ENCODE measurements at regions not wholly inside any gene's neighbourhood (a gene's known extent, or its start where the extent isn't known, plus 50 kb on each side); places are given as distances from the start of the nearest gene placed in this dataset.

GRCh38 chr13:109954441-109954840 lies 168.1 kb upstream of the IRS2 start:
- no peak for TF ChIP-seq CTCF (IDR thresholded peaks at IDR 0.05)
- no peak for TF ChIP-seq POLR2AphosphoS5 (IDR thresholded peaks at IDR 0.05)
- TF ChIP-seq POLR2A (IDR thresholded peaks at IDR 0.05), result no peak
- TF ChIP-seq EP300 (IDR thresholded peaks at IDR 0.05), result no peak
- Histone ChIP-seq H3K36me3 (no peaks in the 10 kb centered on the region), H3K4me3 (no peak overlapping the region), H3K4me1 (no peaks in the 10 kb centered on the region), H3K27me3 (no peaks in the 10 kb centered on the region), H3K9me3 (peaks cover 0 to 18% (median 3%) of the 10 kb centered on the region in 4 donors), H3K27ac (no peak overlapping the region)
- WGBS, 5 donors, result 82 to 91% (median 86%) methylated on average over 6 of the region's 6 CpGs
- intact Hi-C loops (cut with DNase I; ENCODE audit: low total_unique reads), result no loop called here
- DNase-seq, result no peak

GRCh38 chr13:109951491-109951890 lies 165.1 kb upstream of the IRS2 start:
- intact Hi-C loops (cut with DNase I; ENCODE audit: low total_unique reads), result no loop called here

GRCh38 chr13:109949397-109949796 lies 163.0 kb upstream of the IRS2 start:
- intact Hi-C loops (cut with DNase I; ENCODE audit: low total_unique reads), result no loop called here
- no peaks in the 10 kb centered on the region for H3K36me3 ChIP-seq
- peaks cover 0 to 3% (median 0%) of the 10 kb centered on the region in 4 donors for H3K9me3 ChIP-seq
- no peaks in the 10 kb centered on the region for H3K4me1 ChIP-seq
- 52 to 62% (median 60%) methylated on average over 2 of the region's 2 CpGs for WGBS, 5 donors
- H3K27me3 ChIP-seq, result no peaks in the 10 kb centered on the region
- no peak overlapping the region for H3K4me3 ChIP-seq
- no peak for DNase-seq
- no peak overlapping the region for H3K27ac ChIP-seq
- TF ChIP-seq POLR2A (IDR thresholded peaks at IDR 0.05) (no peak), CTCF (IDR thresholded peaks at IDR 0.05) (no peak), POLR2AphosphoS5 (IDR thresholded peaks at IDR 0.05) (no peak), EP300 (IDR thresholded peaks at IDR 0.05) (no peak)

More at GRCh38 chr13:109951491-109951890, 165.1 kb upstream of the IRS2 start:
- no peaks in the 10 kb centered on the region for H3K27me3 ChIP-seq
- WGBS, 5 donors, result 40 to 53% (median 50%) methylated on average over 1 of the region's 1 CpG
- no peak overlapping the region for H3K27ac ChIP-seq
- H3K4me1 ChIP-seq, result no peaks in the 10 kb centered on the region
- H3K4me3 ChIP-seq, result no peak overlapping the region
- TF ChIP-seq EP300 (IDR thresholded peaks at IDR 0.05) (no peak), POLR2A (IDR thresholded peaks at IDR 0.05) (no peak), CTCF (IDR thresholded peaks at IDR 0.05) (no peak), POLR2AphosphoS5 (IDR thresholded peaks at IDR 0.05) (no peak)
- peaks cover 0 to 3% (median 0%) of the 10 kb centered on the region in 4 donors for H3K9me3 ChIP-seq
- H3K36me3 ChIP-seq, result no peaks in the 10 kb centered on the region
- DNase-seq, result no peak

DNA sequence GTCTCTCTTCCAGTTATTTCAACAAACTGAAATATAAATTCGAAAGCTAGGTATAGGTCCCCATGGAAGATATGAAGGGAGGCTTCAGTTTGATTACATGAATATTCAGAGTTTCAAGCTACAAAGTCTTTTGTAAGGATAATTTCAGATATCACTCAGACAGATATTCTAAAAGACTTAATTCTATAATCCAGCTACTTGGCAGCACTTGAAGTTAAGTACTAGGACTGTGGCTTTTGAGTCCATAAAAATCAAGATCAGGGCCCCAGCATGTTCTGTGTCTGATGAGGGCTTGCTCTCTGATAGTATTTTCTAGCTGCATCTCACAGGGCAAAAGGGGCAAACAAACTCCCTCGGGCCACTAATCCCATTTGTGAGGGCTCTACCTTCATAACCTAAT lies 160.6 kb upstream of the IRS2 start:
- WGBS, 5 donors, result 53 to 81% (median 68%) methylated on average over 2 of the region's 2 CpGs
- Histone ChIP-seq H3K4me1 (no peaks in the 10 kb centered on the region), H3K36me3 (no peaks in the 10 kb centered on the region), H3K27ac (no peak overlapping the region), H3K27me3 (no peaks in the 10 kb centered on the region), H3K9me3 (peaks cover 0 to 8% (median 0%) of the 10 kb centered on the region in 4 donors), H3K4me3 (no peak overlapping the region)
- intact Hi-C loops (cut with DNase I; ENCODE audit: low total_unique reads), result no loop called here
- no peak for TF ChIP-seq EP300 (IDR thresholded peaks at IDR 0.05)
- TF ChIP-seq CTCF (IDR thresholded peaks at IDR 0.05), result no peak
- no peak for TF ChIP-seq POLR2AphosphoS5 (IDR thresholded peaks at IDR 0.05)
- no peak for TF ChIP-seq POLR2A (IDR thresholded peaks at IDR 0.05)
- no peak for DNase-seq
